HG03039 (cell line): ENCODE measurements at regions not wholly inside any gene's neighbourhood (a gene's known extent, or its start where the extent isn't known, plus 50 kb on each side); places are given as distances from the start of the nearest gene placed in this dataset.

Experiments used
- ATAC-seq: cut with Tn5 transposase; IDR thresholded peaks from one replicate; pipeline ENCODE4 v1.9.1; 2021; ENCODE audit warnings: mild to moderate bottlenecking, moderate library complexity; ENCODE audit not compliant: unreplicated experiment

- ATAC-seq: no peak
Observed at GRCh38 chr5:105413406-105413990, 1850.9 kb upstream of the NUDT12 start.

GRCh38 chr5:105409695-105410094 lies 1847.1 kb upstream of the NUDT12 start:
- no peak for ATAC-seq

GRCh38 chr5:105407200-105407599 lies 1844.6 kb upstream of the NUDT12 start:
- no peak for ATAC-seq

- no peak for ATAC-seq
Observed at GRCh38 chr5:105397749-105398148, 1835.2 kb upstream of the NUDT12 start.

GRCh38 chr5:105392710-105393149 lies 1830.1 kb upstream of the NUDT12 start:
- no peak for ATAC-seq

- ATAC-seq: no peak
Observed at GRCh38 chr5:105392122-105392709, 1829.6 kb upstream of the NUDT12 start.

GRCh38 chr5:105380126-105380525 lies 1817.5 kb upstream of the NUDT12 start:
- ATAC-seq: no peak

GRCh38 chr5:105371169-105371568 lies 1808.6 kb upstream of the NUDT12 start:
- no peak for ATAC-seq

GRCh38 chr5:105350486-105351140 lies 1788.0 kb upstream of the NUDT12 start:
- no peak for ATAC-seq

- ATAC-seq: no peak
Observed at GRCh38 chr5:105331558-105331957, 1769.0 kb upstream of the NUDT12 start.

GRCh38 chr5:105330185-105330584 lies 1767.6 kb upstream of the NUDT12 start:
- ATAC-seq: no peak

GRCh38 chr5:105304859-105305258 lies 1742.3 kb upstream of the NUDT12 start:
- ATAC-seq: no peak

- no peak for ATAC-seq
Observed at GRCh38 chr5:105288946-105289345, 1726.4 kb upstream of the NUDT12 start.

- ATAC-seq: no peak
Observed at GRCh38 chr5:105283134-105283533, 1720.5 kb upstream of the NUDT12 start.

- ATAC-seq: no peak
Observed at GRCh38 chr5:105274079-105274478, 1711.5 kb upstream of the NUDT12 start.

- no peak for ATAC-seq
Observed at GRCh38 chr5:105263515-105263914, 1700.9 kb upstream of the NUDT12 start.

- ATAC-seq: no peak
Observed at GRCh38 chr5:105259581-105260217, 1697.1 kb upstream of the NUDT12 start.

GRCh38 chr5:105238561-105238960 lies 1676.0 kb upstream of the NUDT12 start:
- ATAC-seq: no peak

GRCh38 chr5:105230516-105231157 lies 1668.0 kb upstream of the NUDT12 start:
- ATAC-seq: no peak

GRCh38 chr5:105218018-105218417 lies 1655.4 kb upstream of the NUDT12 start:
- ATAC-seq: no peak

- no peak for ATAC-seq
Observed at GRCh38 chr5:105213078-105213477, 1650.5 kb upstream of the NUDT12 start.
